GM12875 (cell line): ENCODE measurements at regions not wholly inside any gene's neighbourhood (a gene's known extent, or its start where the extent isn't known, plus 50 kb on each side); places are given as distances from the start of the nearest gene placed in this dataset.

Experiments
- H3K4me3 ChIP-seq: one replicate; pipeline ENCODE4 v1.5.1; 2011; ENCODE audit warnings: low read depth, low read length, control low read depth
- CTCF ChIP-seq: IDR thresholded peaks from 2 replicates; pipeline ENCODE4 v1.5.1; 2011; ENCODE audit warnings: low read depth, mild to moderate bottlenecking, control low read depth, inconsistent platforms, low read length, moderate library complexity, borderline replicate concordance; ENCODE audit not compliant: insufficient read depth

GRCh38 chr3:176934698-176935097 lies 262.6 kb downstream of the TBL1XR1 start:
- no peak overlapping the region for H3K4me3 ChIP-seq
- no peak for TF ChIP-seq CTCF

- no peak for TF ChIP-seq CTCF
- no peak overlapping the region for H3K4me3 ChIP-seq
These were observed 263.6 kb downstream of the TBL1XR1 start for GRCh38 chr3:176933704-176934103.

- H3K4me3 ChIP-seq: no peak overlapping the region
- TF ChIP-seq CTCF: no peak
These were observed 264.8 kb downstream of the TBL1XR1 start for GRCh38 chr3:176932433-176932832.

GRCh38 chr3:176931991-176932390 lies 265.3 kb downstream of the TBL1XR1 start:
- no peak overlapping the region for H3K4me3 ChIP-seq
- TF ChIP-seq CTCF: no peak

- no peak overlapping the region for H3K4me3 ChIP-seq
- no peak for TF ChIP-seq CTCF
These were observed 266.3 kb downstream of the TBL1XR1 start for GRCh38 chr3:176930942-176931341.

- no peak overlapping the region for H3K4me3 ChIP-seq
- no peak for TF ChIP-seq CTCF
These were observed 268.7 kb downstream of the TBL1XR1 start for GRCh38 chr3:176928582-176928931.

- no peak for TF ChIP-seq CTCF
- no peak overlapping the region for H3K4me3 ChIP-seq
These were observed 269.3 kb downstream of the TBL1XR1 start for GRCh38 chr3:176927706-176928581.
